ENCODE measurements at regions not wholly inside any gene's neighbourhood (a gene's known extent, or its start where the extent isn't known, plus 50 kb on each side); places are given as distances from the start of the nearest gene placed in this dataset.
A peak's percentile ranks its signal among the peaks of the same experiment; 100 is the strongest.
"Not testable (repeated sequence)": the region's sequence is repeated elsewhere in the genome, so short reads cannot be mapped to it uniquely, and the experiment has no call there.

- intact Hi-C loops (cut with DNase I) = no loop called here
- DNase-seq = no peak
These were observed 405.0 kb upstream of the SLC39A10 start for GRCh38 chr2:195252018-195252417.

GRCh38 chr2:195251214-195251613 is 405.8 kb upstream of the SLC39A10 start:
- no peak for DNase-seq
- intact Hi-C loops (cut with DNase I) = no loop called here

GRCh38 chr2:195238826-195239225 is 418.2 kb upstream of the SLC39A10 start:
- intact Hi-C loops (cut with DNase I) = no loop called here
- no peak for DNase-seq

- intact Hi-C loops (cut with DNase I) = no loop called here
- no peak for DNase-seq
These were observed 418.6 kb upstream of the SLC39A10 start for GRCh38 chr2:195238379-195238778.

GRCh38 chr2:195228547-195228946 is 428.5 kb upstream of the SLC39A10 start:
- DNase-seq = peak in 3 of 10 donors; percentile 11 to 79 (median 41)
- intact Hi-C loops (cut with DNase I) = not testable (repeated sequence)

GRCh38 chr2:195214072-195214471 is 443.0 kb upstream of the SLC39A10 start:
- DNase-seq = no peak
- intact Hi-C loops (cut with DNase I) = no loop called here

- intact Hi-C loops (cut with DNase I) = no loop called here
- DNase-seq = no peak
These were observed 444.4 kb upstream of the SLC39A10 start for GRCh38 chr2:195212586-195212985.

GRCh38 chr2:195202163-195202845 is 454.7 kb upstream of the SLC39A10 start:
- intact Hi-C loops (cut with DNase I) = no loop called here

GRCh38 chr2:195199864-195200263 is 457.2 kb upstream of the SLC39A10 start:
- intact Hi-C loops (cut with DNase I) = no loop called here
- DNase-seq = no peak

More at GRCh38 chr2:195202163-195202845, 454.7 kb upstream of the SLC39A10 start:
- DNase-seq = no peak

GRCh38 chr2:195181059-195181705 is 475.8 kb upstream of the SLC39A10 start:
- DNase-seq = no peak
- intact Hi-C loops (cut with DNase I) = no loop called here

- DNase-seq = no peak
- intact Hi-C loops (cut with DNase I) = no loop called here
These were observed 488.7 kb upstream of the SLC39A10 start for GRCh38 chr2:195168369-195168768.

GRCh38 chr2:195164930-195165329 is 492.1 kb upstream of the SLC39A10 start:
- intact Hi-C loops (cut with DNase I) = no loop called here
- no peak for DNase-seq

GRCh38 chr2:195162918-195163317 is 494.1 kb upstream of the SLC39A10 start:
- no peak for DNase-seq
- intact Hi-C loops (cut with DNase I) = no loop called here

- DNase-seq = no peak
These were observed 494.8 kb upstream of the SLC39A10 start for GRCh38 chr2:195162194-195162593.

GRCh38 chr2:195160963-195161362 is 496.1 kb upstream of the SLC39A10 start:
- intact Hi-C loops (cut with DNase I) = no loop called here
- DNase-seq = no peak

More at GRCh38 chr2:195162194-195162593, 494.8 kb upstream of the SLC39A10 start:
- intact Hi-C loops (cut with DNase I) = no loop called here

- intact Hi-C loops (cut with DNase I) = no loop called here
- no peak for DNase-seq
These were observed 505.3 kb upstream of the SLC39A10 start for GRCh38 chr2:195151711-195152110.

GRCh38 chr2:195150819-195151218 is 506.2 kb upstream of the SLC39A10 start:
- intact Hi-C loops (cut with DNase I) = no loop called here
- DNase-seq = no peak

GRCh38 chr2:195148004-195148403 is 509.0 kb upstream of the SLC39A10 start:
- intact Hi-C loops (cut with DNase I) = no loop called here

GRCh38 chr2:195146761-195147541 is 510.1 kb upstream of the SLC39A10 start:
- no peak for DNase-seq
- intact Hi-C loops (cut with DNase I) = no loop called here

More at GRCh38 chr2:195148004-195148403, 509.0 kb upstream of the SLC39A10 start:
- no peak for DNase-seq

- intact Hi-C loops (cut with DNase I) = no loop called here
These were observed 518.6 kb upstream of the SLC39A10 start for GRCh38 chr2:195138435-195138834.

GRCh38 chr2:195125889-195126288 is 531.1 kb upstream of the SLC39A10 start:
- intact Hi-C loops (cut with DNase I) = not testable (repeated sequence)

More at GRCh38 chr2:195138435-195138834, 518.6 kb upstream of the SLC39A10 start:
- DNase-seq = no peak

More at GRCh38 chr2:195125889-195126288, 531.1 kb upstream of the SLC39A10 start:
- DNase-seq = peak in 2 of 10 donors; percentile 55 to 64
